Right lobe of liver (tissue), 4 donors: ENCODE measurements at regions not wholly inside any gene's neighbourhood (a gene's known extent, or its start where the extent isn't known, plus 50 kb on each side); places are given as distances from the start of the nearest gene placed in this dataset.

Experiments used
- POLR2A ChIP-seq: fragments of 450-650 bp; IDR thresholded peaks from one replicate; pipeline ENCODE4 v1.6.1; 2017; ENCODE audit warnings: antibody characterized with exemption, mild to moderate bottlenecking
- TF ChIP-seq, protein P1 (sequence below), 4 donors: fragments of 200-600 bp in 3 of 4; fragments of 450-650 bp in 1 of 4; IDR thresholded peaks; one replicate each; pipeline versions ENCODE4 v1.5.1 to v1.8.0; 2016 to 2022; ENCODE audit warnings: antibody characterized with exemption in 4 of 4, mild to moderate bottlenecking in 2 of 4
- donor health status: DM: no; HTN: no; CAD: no.
- donor health status: DM: no; HTN: no; CAD: no.
- donor health status: DM: no; HTN: yes; CAD: no.

DNA sequence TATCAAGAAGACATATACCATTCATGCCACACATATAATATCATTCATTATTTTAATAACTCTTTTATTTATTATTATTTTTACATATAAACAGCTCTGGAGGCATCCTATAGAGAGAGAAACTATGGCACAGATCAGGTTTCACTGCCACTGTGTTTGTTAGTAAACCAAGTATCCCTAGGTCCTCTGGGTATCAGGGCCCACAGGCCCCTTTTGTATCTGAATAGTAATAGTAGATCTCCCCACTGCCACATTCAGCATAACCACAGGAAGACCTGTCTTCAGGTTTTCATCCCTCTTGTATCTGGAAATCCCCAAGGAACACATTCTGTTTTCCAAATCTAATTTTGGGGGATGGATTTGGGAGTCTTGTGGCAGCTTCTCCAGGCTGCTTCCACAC, 94.0 kb downstream of the SPATA31D1 start:
- TF ChIP-seq, protein P1, sequence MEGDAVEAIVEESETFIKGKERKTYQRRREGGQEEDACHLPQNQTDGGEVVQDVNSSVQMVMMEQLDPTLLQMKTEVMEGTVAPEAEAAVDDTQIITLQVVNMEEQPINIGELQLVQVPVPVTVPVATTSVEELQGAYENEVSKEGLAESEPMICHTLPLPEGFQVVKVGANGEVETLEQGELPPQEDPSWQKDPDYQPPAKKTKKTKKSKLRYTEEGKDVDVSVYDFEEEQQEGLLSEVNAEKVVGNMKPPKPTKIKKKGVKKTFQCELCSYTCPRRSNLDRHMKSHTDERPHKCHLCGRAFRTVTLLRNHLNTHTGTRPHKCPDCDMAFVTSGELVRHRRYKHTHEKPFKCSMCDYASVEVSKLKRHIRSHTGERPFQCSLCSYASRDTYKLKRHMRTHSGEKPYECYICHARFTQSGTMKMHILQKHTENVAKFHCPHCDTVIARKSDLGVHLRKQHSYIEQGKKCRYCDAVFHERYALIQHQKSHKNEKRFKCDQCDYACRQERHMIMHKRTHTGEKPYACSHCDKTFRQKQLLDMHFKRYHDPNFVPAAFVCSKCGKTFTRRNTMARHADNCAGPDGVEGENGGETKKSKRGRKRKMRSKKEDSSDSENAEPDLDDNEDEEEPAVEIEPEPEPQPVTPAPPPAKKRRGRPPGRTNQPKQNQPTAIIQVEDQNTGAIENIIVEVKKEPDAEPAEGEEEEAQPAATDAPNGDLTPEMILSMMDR (IDR thresholded peaks at IDR 0.05): no peak
- TF ChIP-seq POLR2A: no peak
